ENCODE measurements at regions not wholly inside any gene's neighbourhood (a gene's known extent, or its start where the extent isn't known, plus 50 kb on each side); places are given as distances from the start of the nearest gene placed in this dataset.
"Not testable (repeated sequence)": the region's sequence is repeated elsewhere in the genome, so short reads cannot be mapped to it uniquely, and the experiment has no call there.

GRCh38 chr2:156254637-156255067 is 77.9 kb downstream of the NR4A2 start:
- not testable (repeated sequence) for DNase-seq

GRCh38 chr2:156253765-156254164 is 78.8 kb downstream of the NR4A2 start:
- DNase-seq: no peak

GRCh38 chr2:156242874-156243273 is 89.6 kb downstream of the NR4A2 start:
- no peak for DNase-seq

GRCh38 chr2:156237558-156237957 is 95.0 kb downstream of the NR4A2 start:
- no peak for DNase-seq

- no peak for DNase-seq
These were observed 102.7 kb downstream of the NR4A2 start for GRCh38 chr2:156229724-156230362.

- DNase-seq: not testable (repeated sequence)
These were observed 109.2 kb downstream of the NR4A2 start for GRCh38 chr2:156223328-156223727.

GRCh38 chr2:156221703-156222102 is 110.8 kb downstream of the NR4A2 start:
- DNase-seq: no peak

- no peak for DNase-seq
These were observed 112.9 kb downstream of the NR4A2 start for GRCh38 chr2:156219491-156220100.

GRCh38 chr2:156215656-156216055 is 116.9 kb downstream of the NR4A2 start:
- DNase-seq: no peak

- DNase-seq: no peak
These were observed 121.2 kb downstream of the NR4A2 start for GRCh38 chr2:156211318-156211717.

GRCh38 chr2:156206355-156206754 is 126.2 kb downstream of the NR4A2 start:
- DNase-seq: no peak

- DNase-seq: no peak
These were observed 132.9 kb downstream of the NR4A2 start for GRCh38 chr2:156199588-156199987.

GRCh38 chr2:156196031-156196430 is 136.5 kb downstream of the NR4A2 start:
- no peak for DNase-seq

- no peak for DNase-seq
These were observed 140.1 kb downstream of the NR4A2 start for GRCh38 chr2:156192468-156192867.

- no peak for DNase-seq
These were observed 141.0 kb downstream of the NR4A2 start for GRCh38 chr2:156191527-156191926.

GRCh38 chr2:156190517-156190916 is 142.0 kb downstream of the NR4A2 start:
- DNase-seq: no peak

GRCh38 chr2:156189584-156189983 is 142.9 kb downstream of the NR4A2 start:
- DNase-seq: no peak

- no peak for DNase-seq
These were observed 143.4 kb downstream of the NR4A2 start for GRCh38 chr2:156189143-156189542.

- DNase-seq: no peak
These were observed 150.4 kb downstream of the NR4A2 start for GRCh38 chr2:156182132-156182531.

GRCh38 chr2:156181208-156181607 is 151.3 kb downstream of the NR4A2 start:
- DNase-seq: no peak

GRCh38 chr2:156177654-156178053 is 154.9 kb downstream of the NR4A2 start:
- DNase-seq: no peak

GRCh38 chr2:156175946-156176345 is 156.6 kb downstream of the NR4A2 start:
- no peak for DNase-seq

- DNase-seq: no peak
These were observed 161.6 kb downstream of the NR4A2 start for GRCh38 chr2:156170929-156171328.

- no peak for DNase-seq
These were observed 166.8 kb downstream of the NR4A2 start for GRCh38 chr2:156165742-156166141.

All from activated CD4-positive, alpha-beta T cell treated with anti-CD3 and anti-CD28 coated beads, Interleukin-10, Interleukin-2, amounts not matched to agents 100 ng/mL and 50 ng/mL, durations not matched to agents 16 hours and 8 hours (primary cell).